GM12878 (cell line): ENCODE measurements at regions not wholly inside any gene's neighbourhood (a gene's known extent, or its start where the extent isn't known, plus 50 kb on each side); places are given as distances from the start of the nearest gene placed in this dataset.

Experiments used
- ATAC-seq: fragments of 200-7000 bp; cut with Tn5 transposase; 3 replicates; pipeline ENCODE4 v1.9.1; 2020; ENCODE audit warnings: mild to moderate bottlenecking, moderate library complexity
- BruUV-seq: library from RNA; stranded (reverse); fragments of 400-500 nt; replicated peaks from 2 replicates; lab custom pipeline; 2021; lab: Mats Ljungman, UMichigan
- CTCF ChIA-PET: fragments of 300-600 bp; sonication (Branson Sonifier 250); formaldehyde crosslinking; extraction: SDS; loops from one replicate; lab custom pipeline; 2021; ENCODE audit warnings: inconsistent platforms; lab: Yijun Ruan, JAX
- POLR2A ChIA-PET: fragments of 350-600 bp; formaldehyde crosslinking; extraction: SDS; loops from one replicate; lab custom pipeline; 2021; ENCODE audit warnings: inconsistent platforms; lab: Charles Lee
- RAD21 ChIA-PET: fragments of 300-600 bp; sonication (Branson Sonifier 250); formaldehyde crosslinking; loops from one replicate; lab custom pipeline; 2023; ENCODE audit warnings: antibody characterized with exemption; ENCODE audit not compliant: unreplicated experiment; lab: Charles Lee
- SMC1A ChIA-PET: fragments of 300-600 bp; sonication (Branson Sonifier 250); formaldehyde crosslinking; loops from one replicate; lab custom pipeline; 2023; ENCODE audit not compliant: unreplicated experiment, uncharacterized antibody; lab: Charles Lee
- DNase-seq: peaks from one replicate; pipeline ENCODE4 v3.0.0-alpha.2; 2011; ENCODE audit warnings: low read depth, low spot score
- FAIRE-seq: peaks from 3 replicates; lab custom pipeline; 2011; peaks lifted over from hg19 to GRCh38; lab: Jason Lieb, UNC
- H2AFZ ChIP-seq: 2 replicates; pipeline ENCODE4 v1.6.0; 2011; ENCODE audit warnings: low read depth, low read length, control low read depth; ENCODE audit not compliant: control insufficient read depth
- H3K27ac ChIP-seq: 2 replicates; pipeline ENCODE4 v1.5.1; 2011; ENCODE audit warnings: control low read depth; ENCODE audit not compliant: control insufficient read depth, insufficient read depth
- H3K27me3 ChIP-seq, 2 experiments: replicated peaks in 1 of 2; 2 replicates each; pipeline versions ENCODE4 v1.6.0 to v1.6.1; 2011; ENCODE audit warnings: low read length in 1 of 2; ENCODE audit not compliant: control insufficient read depth in 2 of 2, insufficient read depth in 2 of 2
- H3K36me3 ChIP-seq, 2 experiments: 2 replicates each; pipeline ENCODE4 v1.5.1; 2011; ENCODE audit warnings: low read length in 1 of 2; ENCODE audit not compliant: control insufficient read depth in 2 of 2, insufficient read depth in 2 of 2
- H3K4me1 ChIP-seq: 2 replicates; pipeline ENCODE4 v1.6.1; 2011; ENCODE audit warnings: mild to moderate bottlenecking, low read length, moderate library complexity, mixed read lengths; ENCODE audit not compliant: control insufficient read depth, insufficient read depth
- H3K4me2 ChIP-seq: 2 replicates; pipeline ENCODE4 v1.6.0; 2011; ENCODE audit warnings: control low read depth; ENCODE audit not compliant: control insufficient read depth, insufficient read depth
- H3K4me3 ChIP-seq: fragments of 200-600 bp; sonication (generic); 2 replicates; pipeline ENCODE4 v1.5.1; 2016
- H3K79me2 ChIP-seq: 2 replicates; pipeline ENCODE4 v1.6.0; 2011; ENCODE audit warnings: low read length; ENCODE audit not compliant: control insufficient read depth, insufficient read depth
- H3K9ac ChIP-seq: 2 replicates; pipeline ENCODE4 v1.8.0; 2011; ENCODE audit warnings: low read length, control low read depth, mixed read lengths; ENCODE audit not compliant: control insufficient read depth, insufficient read depth
- H3K9me3 ChIP-seq: replicated peaks from 3 replicates; pipeline ENCODE4 v1.5.1; 2011; ENCODE audit warnings: mild to moderate bottlenecking, low read length; ENCODE audit not compliant: control insufficient read depth, insufficient read depth
- H4K20me1 ChIP-seq: 2 replicates; pipeline ENCODE4 v1.6.0; 2011; ENCODE audit not compliant: control insufficient read depth, insufficient read depth
- CHD4 ChIP-seq: fragments of 200-600 bp; sonication (generic); IDR thresholded peaks from 2 replicates; pipeline ENCODE4 v1.6.1; 2016; ENCODE audit warnings: mild to moderate bottlenecking
- EZH2 ChIP-seq: IDR thresholded peaks from 2 replicates; pipeline ENCODE4 v1.6.1; 2012; ENCODE audit warnings: low read depth, mild to moderate bottlenecking, control low read depth, inconsistent platforms, low read length, borderline replicate concordance; ENCODE audit not compliant: control insufficient read depth
- GABPA ChIP-seq: IDR thresholded peaks from 2 replicates; pipeline ENCODE4 v1.6.1; 2014; ENCODE audit warnings: antibody characterized with exemption, low read depth, mild to moderate bottlenecking, inconsistent platforms
- IKZF1 ChIP-seq: fragments of 450-650 bp; conservative IDR thresholded peaks from 2 replicates; pipeline ENCODE4 v1.6.1; 2017; ENCODE audit warnings: antibody characterized with exemption, mild to moderate bottlenecking
- NR2F1 ChIP-seq: fragments of 450-650 bp; conservative IDR thresholded peaks from 2 replicates; pipeline ENCODE4 v1.6.1; 2017; ENCODE audit warnings: mild to moderate bottlenecking
- RUNX3 ChIP-seq: IDR thresholded peaks from 2 replicates; pipeline ENCODE4 v1.6.1; 2012; ENCODE audit warnings: low read length, inconsistent platforms
- SIN3A ChIP-seq: IDR thresholded peaks from 2 replicates; pipeline ENCODE4 v1.6.1; 2012; ENCODE audit warnings: low read depth, low read length, improper control_type of control experiment
- SMAD5 ChIP-seq: IDR thresholded peaks from 2 replicates; pipeline ENCODE4 v1.6.1; 2016; ENCODE audit warnings: antibody characterized with exemption, low read depth
- SRF ChIP-seq, 2 experiments: IDR thresholded peaks; 2 replicates each; pipeline ENCODE4 v1.6.1; 2011; ENCODE audit warnings: low read depth in 2 of 2, low read length in 2 of 2, mild to moderate bottlenecking in 1 of 2, moderate library complexity in 1 of 2
- STAT1 ChIP-seq: fragments of 450-650 bp; conservative IDR thresholded peaks from 2 replicates; pipeline ENCODE4 v1.6.1; 2014; ENCODE audit warnings: antibody characterized with exemption, mild to moderate bottlenecking
- TBL1XR1 ChIP-seq: IDR thresholded peaks from 2 replicates; pipeline ENCODE4 v1.6.1; 2012; ENCODE audit warnings: low read depth, low read length, improper control_type of control experiment
- WGBS: methylation state at CpG from one replicate; pipeline ENCODE4 v1.1.6; 2016; ENCODE audit warnings: low lambda C conversion rate; ENCODE audit not compliant: insufficient replicate concordance, insufficient coverage; ENCODE audit errors: missing lambda C conversion rate; 5-methylcytosine and 5-hydroxymethylcytosine counted together
- in situ Hi-C: fragments of 300-500 bp; cut with MboI; formaldehyde crosslinking; loops from 9 replicates; pipeline ENCODE4 v1.14.3; 2018; ENCODE audit warnings: mixed read lengths
- intact Hi-C: fragments of 100-400 bp; cut with micrococcal nuclease; formaldehyde crosslinking; loops from one replicate; pipeline ENCODE4 v1.14.2; 2022; ENCODE audit not compliant: unreplicated experiment
- TF ChIP-seq, protein P1 (sequence below): fragments of 450-650 bp; conservative IDR thresholded peaks from 2 replicates; pipeline ENCODE4 v1.6.1; 2017; ENCODE audit warnings: mild to moderate bottlenecking, moderate library complexity
- TF ChIP-seq, protein P2 (sequence below): fragments of 450-650 bp; IDR thresholded peaks from 2 replicates; pipeline ENCODE4 v1.6.1; 2017; ENCODE audit warnings: mild to moderate bottlenecking, low read depth, inconsistent platforms; ENCODE audit not compliant: poor library complexity, severe bottlenecking
- TF ChIP-seq, protein P3 (sequence below): IDR thresholded peaks from 2 replicates; pipeline ENCODE4 v1.6.1; 2012; ENCODE audit warnings: low read depth, low read length, improper control_type of control experiment

DNA sequence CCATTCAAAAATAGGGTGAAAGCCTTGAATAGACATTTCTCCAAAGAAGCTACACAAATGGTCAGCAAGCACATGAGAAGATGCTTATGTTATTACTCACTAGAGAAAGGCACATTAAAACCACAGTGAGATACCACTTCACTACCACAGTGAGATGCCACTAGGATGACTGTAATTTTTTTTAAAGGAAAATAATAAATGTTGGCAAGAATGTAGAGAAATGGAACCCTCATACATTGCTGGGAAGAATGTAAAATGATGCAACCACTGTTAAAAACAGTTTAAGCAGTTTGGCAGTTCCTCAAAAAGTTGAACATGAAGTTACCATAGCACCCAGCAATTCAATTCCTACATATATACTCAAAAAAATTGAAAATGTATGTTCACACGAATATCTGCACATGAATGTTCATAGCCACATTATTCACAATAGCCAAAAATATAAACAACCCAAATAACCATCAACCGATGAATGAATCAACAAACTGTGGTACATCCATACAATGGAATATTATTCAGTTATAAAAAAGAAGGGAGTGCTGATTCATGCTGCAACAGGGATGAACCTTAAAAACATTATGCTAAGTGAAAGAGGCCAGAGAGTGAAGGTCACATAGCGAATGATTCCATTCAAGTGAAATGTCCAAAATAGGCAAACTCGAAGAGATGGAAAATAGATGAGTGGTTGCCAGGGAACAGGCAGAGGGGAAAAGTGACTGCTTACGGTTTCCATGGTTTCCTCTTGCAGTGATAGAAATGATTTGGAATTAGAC, 156.2 kb upstream of the NDUFV2 start (continued):
- no peak for TF ChIP-seq SRF (IDR thresholded peaks at IDR 0.05; ENCODE audit: low read depth in 2 of 2, low read length in 2 of 2)
- no peak for TF ChIP-seq NR2F1
- TF ChIP-seq, protein P1, sequence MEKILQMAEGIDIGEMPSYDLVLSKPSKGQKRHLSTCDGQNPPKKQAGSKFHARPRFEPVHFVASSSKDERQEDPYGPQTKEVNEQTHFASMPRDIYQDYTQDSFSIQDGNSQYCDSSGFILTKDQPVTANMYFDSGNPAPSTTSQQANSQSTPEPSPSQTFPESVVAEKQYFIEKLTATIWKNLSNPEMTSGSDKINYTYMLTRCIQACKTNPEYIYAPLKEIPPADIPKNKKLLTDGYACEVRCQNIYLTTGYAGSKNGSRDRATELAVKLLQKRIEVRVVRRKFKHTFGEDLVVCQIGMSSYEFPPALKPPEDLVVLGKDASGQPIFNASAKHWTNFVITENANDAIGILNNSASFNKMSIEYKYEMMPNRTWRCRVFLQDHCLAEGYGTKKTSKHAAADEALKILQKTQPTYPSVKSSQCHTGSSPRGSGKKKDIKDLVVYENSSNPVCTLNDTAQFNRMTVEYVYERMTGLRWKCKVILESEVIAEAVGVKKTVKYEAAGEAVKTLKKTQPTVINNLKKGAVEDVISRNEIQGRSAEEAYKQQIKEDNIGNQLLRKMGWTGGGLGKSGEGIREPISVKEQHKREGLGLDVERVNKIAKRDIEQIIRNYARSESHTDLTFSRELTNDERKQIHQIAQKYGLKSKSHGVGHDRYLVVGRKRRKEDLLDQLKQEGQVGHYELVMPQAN: no peak
- no peak for TF ChIP-seq GABPA
- no peak for TF ChIP-seq SIN3A
- no peak for TF ChIP-seq RUNX3
- no peak for TF ChIP-seq IKZF1
- no peak for TF ChIP-seq STAT1
- TF ChIP-seq TBL1XR1: no peak
- no peak for TF ChIP-seq EZH2
- TF ChIP-seq SMAD5: no peak
- TF ChIP-seq CHD4: no peak

DNA sequence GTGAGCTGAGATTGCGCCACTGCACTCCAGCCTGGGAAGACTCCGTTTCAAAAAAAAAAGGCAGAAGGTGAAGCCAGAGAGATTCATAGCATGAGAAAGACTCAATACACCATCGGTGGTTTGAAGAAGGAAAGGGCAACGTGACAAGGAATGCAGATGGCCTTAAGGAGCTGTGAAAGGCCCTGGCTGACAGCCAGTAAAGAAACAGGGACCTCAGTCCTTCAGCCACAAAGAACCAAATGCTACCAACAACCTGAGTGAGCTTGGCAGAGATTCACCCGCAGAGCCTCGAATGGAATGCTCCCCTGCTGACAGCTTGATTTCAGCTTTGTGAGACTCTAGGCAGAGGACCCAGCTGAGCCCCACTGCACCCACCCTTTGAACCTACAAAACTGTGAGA, 154.9 kb upstream of the NDUFV2 start:
- no peak overlapping the region for H3K4me3 ChIP-seq
- BruUV-seq: no TSS peak

More for the DNA sequence above, 154.9 kb upstream of the NDUFV2 start:
- ChIA-PET RAD21 (no interaction called here), POLR2A (no interaction called here), CTCF (interaction anchor here (1.2 kb wide), 1 partner anchor 40 kb away, joined by 3 read pairs; no protein-coding TSS in a partner anchor), SMC1A (no interaction called here)
- no peak for DNase-seq
- ATAC-seq: no peak
- H3K36me3 ChIP-seq: no peaks in the 10 kb centered on the region
- no peaks in the 10 kb centered on the region; a peak in 1 of 4 replicates for H3K27me3 ChIP-seq
- H3K4me2 ChIP-seq: no peak overlapping the region
- H3K27ac ChIP-seq: no peak overlapping the region
- in situ Hi-C loops: loop anchor here (25.0 kb wide), 1 partner anchor 2010 kb away; no protein-coding TSS in a partner anchor
- TF ChIP-seq, protein P2, sequence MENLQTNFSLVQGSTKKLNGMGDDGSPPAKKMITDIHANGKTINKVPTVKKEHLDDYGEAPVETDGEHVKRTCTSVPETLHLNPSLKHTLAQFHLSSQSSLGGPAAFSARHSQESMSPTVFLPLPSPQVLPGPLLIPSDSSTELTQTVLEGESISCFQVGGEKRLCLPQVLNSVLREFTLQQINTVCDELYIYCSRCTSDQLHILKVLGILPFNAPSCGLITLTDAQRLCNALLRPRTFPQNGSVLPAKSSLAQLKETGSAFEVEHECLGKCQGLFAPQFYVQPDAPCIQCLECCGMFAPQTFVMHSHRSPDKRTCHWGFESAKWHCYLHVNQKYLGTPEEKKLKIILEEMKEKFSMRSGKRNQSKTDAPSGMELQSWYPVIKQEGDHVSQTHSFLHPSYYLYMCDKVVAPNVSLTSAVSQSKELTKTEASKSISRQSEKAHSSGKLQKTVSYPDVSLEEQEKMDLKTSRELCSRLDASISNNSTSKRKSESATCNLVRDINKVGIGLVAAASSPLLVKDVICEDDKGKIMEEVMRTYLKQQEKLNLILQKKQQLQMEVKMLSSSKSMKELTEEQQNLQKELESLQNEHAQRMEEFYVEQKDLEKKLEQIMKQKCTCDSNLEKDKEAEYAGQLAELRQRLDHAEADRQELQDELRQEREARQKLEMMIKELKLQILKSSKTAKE: no peak
- TF ChIP-seq, protein P3, sequence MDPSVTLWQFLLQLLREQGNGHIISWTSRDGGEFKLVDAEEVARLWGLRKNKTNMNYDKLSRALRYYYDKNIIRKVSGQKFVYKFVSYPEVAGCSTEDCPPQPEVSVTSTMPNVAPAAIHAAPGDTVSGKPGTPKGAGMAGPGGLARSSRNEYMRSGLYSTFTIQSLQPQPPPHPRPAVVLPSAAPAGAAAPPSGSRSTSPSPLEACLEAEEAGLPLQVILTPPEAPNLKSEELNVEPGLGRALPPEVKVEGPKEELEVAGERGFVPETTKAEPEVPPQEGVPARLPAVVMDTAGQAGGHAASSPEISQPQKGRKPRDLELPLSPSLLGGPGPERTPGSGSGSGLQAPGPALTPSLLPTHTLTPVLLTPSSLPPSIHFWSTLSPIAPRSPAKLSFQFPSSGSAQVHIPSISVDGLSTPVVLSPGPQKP: no peak
- FAIRE-seq: no peak
- no peaks in the 10 kb centered on the region for H3K4me1 ChIP-seq
- H3K9ac ChIP-seq: no peak overlapping the region
- 58% methylated on average over 6 of the region's 6 CpGs for WGBS
- intact Hi-C loops: no loop called here
- H3K9me3 ChIP-seq: no peaks in the 10 kb centered on the region
- no peaks in the 10 kb centered on the region for H3K79me2 ChIP-seq
- no peak overlapping the region for H2AFZ ChIP-seq
- no peaks in the 10 kb centered on the region for H4K20me1 ChIP-seq
